Spleen (tissue), 7 donors: ENCODE measurements at regions not wholly inside any gene's neighbourhood (a gene's known extent, or its start where the extent isn't known, plus 50 kb on each side); places are given as distances from the start of the nearest gene placed in this dataset.

Experiments used
- CTCF ChIP-seq, 11 experiments: fragments of 200-600 bp in 7 of 11; fragments of 450-650 bp in 4 of 11; sonication (generic) in 4 of 11; IDR thresholded peaks in 8 of 11; conservative IDR thresholded peaks in 3 of 11; 1 replicate in 7 of 11; 2 replicates in 4 of 11; pipeline versions ENCODE4 v1.4.0 to v1.8.0; 2016 to 2021; ENCODE audit warnings: antibody characterized with exemption in 11 of 11, inconsistent platforms in 4 of 11, mild to moderate bottlenecking in 1 of 11
- POLR2AphosphoS5 ChIP-seq, 3 donors: sonication (generic); formaldehyde crosslinking; IDR thresholded peaks; one replicate each; pipeline ENCODE4 v1.5.1; 2017; ENCODE audit warnings: antibody characterized with exemption in 3 of 3
- donor health status: DM: no; HTN: no; CAD: no; lungs with moderate emphysema.
- donor health status: DM: no; HTN: no; CAD: no.
- donor health status: DM: no; HTN: no; CAD: no.

GRCh38 chr10:10952800-10953199 lies 64.9 kb upstream of the CELF2 start:
- no peak for TF ChIP-seq CTCF (IDR thresholded peaks at IDR 0.05 in 8 of 11, conservative IDR thresholded peaks at IDR 0.05 in 3 of 11)
- TF ChIP-seq POLR2AphosphoS5 (IDR thresholded peaks at IDR 0.05): no peak
